ENCODE measurements at regions not wholly inside any gene's neighbourhood (a gene's known extent, or its start where the extent isn't known, plus 50 kb on each side); places are given as distances from the start of the nearest gene placed in this dataset.

DNA sequence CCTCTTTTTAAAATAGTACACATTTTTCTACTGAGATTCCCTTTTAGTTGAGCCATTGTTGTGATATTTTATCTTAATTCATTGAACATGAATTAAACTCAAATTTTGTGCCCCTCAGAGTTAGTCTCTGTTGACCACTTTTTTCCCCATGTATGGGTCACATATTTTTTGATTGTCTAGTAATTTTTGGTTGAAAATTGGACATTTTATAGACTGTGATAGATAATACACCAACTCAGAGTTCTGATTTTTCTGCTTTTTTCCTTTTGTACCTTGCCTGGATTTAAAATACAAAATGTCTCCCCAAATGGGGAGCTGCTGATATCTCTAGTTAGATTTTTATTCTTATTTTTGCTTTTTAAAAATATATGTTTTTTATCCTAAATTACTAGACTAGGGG, 291.8 kb upstream of the CITED2 start:
- in situ Hi-C loops (cut with HindIII; ENCODE audit: low pct_ligation_motif_present, low pct_unique_long_range_greater_than_20kb, low sequenced_read_pairs) = no loop called here

DNA sequence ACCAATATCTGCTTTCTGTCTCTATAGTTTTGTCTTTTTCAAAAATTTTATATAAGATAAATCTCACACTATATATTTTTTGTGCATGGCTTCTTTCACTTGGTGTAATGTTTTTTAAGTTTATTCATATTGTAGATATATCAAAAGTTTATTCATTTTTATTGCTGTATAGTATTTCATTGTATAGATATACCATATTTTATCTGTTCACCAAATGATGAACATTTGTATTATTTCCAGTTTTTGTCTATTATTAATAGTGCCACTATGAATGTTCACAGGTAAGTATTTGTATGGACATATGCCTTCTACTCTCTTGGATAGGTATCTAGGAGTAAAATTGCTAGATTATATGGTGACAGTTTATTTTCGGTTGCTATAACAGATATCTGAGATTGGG, 289.5 kb upstream of the CITED2 start:
- in situ Hi-C loops (cut with HindIII; ENCODE audit: low pct_ligation_motif_present, low pct_unique_long_range_greater_than_20kb, low sequenced_read_pairs) = no loop called here
- no peak for DNase-seq

More for the DNA sequence above, 291.8 kb upstream of the CITED2 start:
- no peak for DNase-seq

- no peak for DNase-seq
Measured at GRCh38 chr6:139659711-139660110, 285.3 kb upstream of the CITED2 start.

GRCh38 chr6:139659196-139659595, 284.7 kb upstream of the CITED2 start:
- in situ Hi-C loops (cut with HindIII; ENCODE audit: low pct_ligation_motif_present, low pct_unique_long_range_greater_than_20kb, low sequenced_read_pairs) = no loop called here

More at GRCh38 chr6:139659711-139660110, 285.3 kb upstream of the CITED2 start:
- in situ Hi-C loops (cut with HindIII; ENCODE audit: low pct_ligation_motif_present, low pct_unique_long_range_greater_than_20kb, low sequenced_read_pairs) = no loop called here

GRCh38 chr6:139657119-139657518, 282.7 kb upstream of the CITED2 start:
- no peak for DNase-seq
- in situ Hi-C loops (cut with HindIII; ENCODE audit: low pct_ligation_motif_present, low pct_unique_long_range_greater_than_20kb, low sequenced_read_pairs) = no loop called here

More at GRCh38 chr6:139659196-139659595, 284.7 kb upstream of the CITED2 start:
- DNase-seq = no peak

GRCh38 chr6:139655783-139656705, 281.6 kb upstream of the CITED2 start:
- in situ Hi-C loops (cut with HindIII; ENCODE audit: low pct_ligation_motif_present, low pct_unique_long_range_greater_than_20kb, low sequenced_read_pairs) = no loop called here
- no peak for DNase-seq

- in situ Hi-C loops (cut with HindIII; ENCODE audit: low pct_ligation_motif_present, low pct_unique_long_range_greater_than_20kb, low sequenced_read_pairs) = no loop called here
- DNase-seq = no peak
Measured at GRCh38 chr6:139654888-139655782, 280.7 kb upstream of the CITED2 start.

GRCh38 chr6:139654309-139654708, 279.9 kb upstream of the CITED2 start:
- in situ Hi-C loops (cut with HindIII; ENCODE audit: low pct_ligation_motif_present, low pct_unique_long_range_greater_than_20kb, low sequenced_read_pairs) = no loop called here
- DNase-seq = no peak

- in situ Hi-C loops (cut with HindIII; ENCODE audit: low pct_ligation_motif_present, low pct_unique_long_range_greater_than_20kb, low sequenced_read_pairs) = no loop called here
- no peak for DNase-seq
Measured at GRCh38 chr6:139653111-139653510, 278.7 kb upstream of the CITED2 start.

- in situ Hi-C loops (cut with HindIII; ENCODE audit: low pct_ligation_motif_present, low pct_unique_long_range_greater_than_20kb, low sequenced_read_pairs) = no loop called here
- DNase-seq = no peak
Measured at GRCh38 chr6:139650941-139651340, 276.5 kb upstream of the CITED2 start.

- DNase-seq = no peak
- in situ Hi-C loops (cut with HindIII; ENCODE audit: low pct_ligation_motif_present, low pct_unique_long_range_greater_than_20kb, low sequenced_read_pairs) = no loop called here
Measured at GRCh38 chr6:139649732-139650131, 275.3 kb upstream of the CITED2 start.

DNA sequence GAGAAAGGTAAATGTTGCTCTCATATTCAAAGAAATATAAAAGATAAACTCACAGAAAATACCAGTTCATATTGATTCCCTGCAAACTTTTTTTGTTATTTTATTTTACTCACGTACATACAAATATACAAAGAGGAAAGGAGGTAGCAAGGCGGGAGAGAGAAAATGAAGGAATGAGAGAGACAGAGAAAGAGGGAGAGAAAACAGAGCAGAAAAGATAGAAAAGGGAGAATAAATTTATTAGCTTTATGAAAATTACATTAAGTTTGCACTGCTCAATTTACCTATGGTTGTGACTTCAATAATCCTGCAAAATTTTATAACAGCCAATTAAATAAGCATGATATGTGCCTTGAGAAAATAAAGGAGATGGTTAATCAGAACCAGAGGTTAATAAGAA, 274.7 kb upstream of the CITED2 start:
- in situ Hi-C loops (cut with HindIII; ENCODE audit: low pct_ligation_motif_present, low pct_unique_long_range_greater_than_20kb, low sequenced_read_pairs) = no loop called here
- no peak for DNase-seq

DNA sequence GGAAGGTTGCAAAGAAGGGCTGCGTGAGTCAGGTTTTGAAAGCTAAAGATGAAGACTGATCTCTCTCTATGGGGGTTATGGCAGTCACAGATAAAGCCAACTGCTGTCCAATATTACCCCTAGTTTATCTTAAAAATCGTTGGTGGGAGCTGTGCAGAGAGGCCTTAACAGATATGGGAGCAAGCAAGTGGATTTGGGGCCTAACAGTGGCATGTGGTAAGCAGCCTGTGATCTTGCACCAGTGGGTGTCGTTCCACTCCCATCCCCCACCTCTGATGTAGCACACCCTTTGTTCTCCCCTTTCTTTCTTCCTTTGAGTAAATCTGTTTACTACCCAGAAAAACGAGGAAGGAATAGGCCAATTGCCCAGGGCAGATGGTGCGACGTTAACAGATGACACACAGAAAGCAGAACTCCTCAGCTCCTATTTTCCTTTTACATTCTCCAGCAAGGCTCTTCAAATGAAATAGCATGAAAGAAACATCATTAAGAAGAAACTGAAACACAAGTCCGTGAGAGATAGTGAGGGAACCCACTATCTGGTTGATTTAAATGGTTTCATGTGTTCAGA, 274.1 kb upstream of the CITED2 start:
- in situ Hi-C loops (cut with HindIII; ENCODE audit: low pct_ligation_motif_present, low pct_unique_long_range_greater_than_20kb, low sequenced_read_pairs) = no loop called here
- DNase-seq = no peak

DNA sequence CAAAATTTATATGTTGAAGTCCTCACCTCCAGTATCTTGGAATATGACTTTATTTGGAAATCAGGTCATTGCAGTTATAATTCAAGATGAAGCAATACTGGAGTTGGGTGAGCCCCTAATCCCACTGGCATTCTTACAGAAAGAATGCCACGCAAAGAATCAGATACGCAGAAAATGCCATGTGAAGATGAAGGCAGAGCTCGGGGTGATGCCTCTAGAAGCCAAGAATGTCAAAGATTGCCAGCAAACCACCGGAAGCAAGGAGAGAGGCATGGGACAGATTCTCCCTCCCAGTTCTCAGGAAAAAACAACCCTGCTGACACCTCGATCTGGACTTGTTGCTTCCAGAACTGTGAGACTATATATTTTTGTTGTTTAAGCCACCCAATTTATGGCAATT, 273.4 kb upstream of the CITED2 start:
- in situ Hi-C loops (cut with HindIII; ENCODE audit: low pct_ligation_motif_present, low pct_unique_long_range_greater_than_20kb, low sequenced_read_pairs) = no loop called here
- DNase-seq = no peak

DNA sequence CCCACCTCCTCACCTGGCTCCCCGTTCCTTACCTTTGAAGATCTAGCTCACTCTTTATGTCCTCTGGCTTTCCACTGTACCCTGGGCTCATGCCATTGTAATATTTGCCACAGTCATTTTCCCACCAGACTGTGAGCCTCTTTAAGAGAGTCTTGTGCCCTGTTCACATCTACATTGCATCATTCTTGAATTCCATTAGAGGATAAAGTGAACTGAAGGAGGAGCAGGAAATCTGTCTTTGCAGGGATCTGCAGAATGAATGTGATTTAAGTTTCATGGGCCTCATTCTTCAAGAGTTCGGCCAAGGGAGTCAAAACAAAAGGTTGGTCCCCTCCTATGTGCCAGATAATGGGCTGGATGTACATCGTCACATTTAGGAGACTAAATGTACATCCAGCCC, 272.6 kb upstream of the CITED2 start:
- DNase-seq = no peak
- in situ Hi-C loops (cut with HindIII; ENCODE audit: low pct_ligation_motif_present, low pct_unique_long_range_greater_than_20kb, low sequenced_read_pairs) = no loop called here

DNA sequence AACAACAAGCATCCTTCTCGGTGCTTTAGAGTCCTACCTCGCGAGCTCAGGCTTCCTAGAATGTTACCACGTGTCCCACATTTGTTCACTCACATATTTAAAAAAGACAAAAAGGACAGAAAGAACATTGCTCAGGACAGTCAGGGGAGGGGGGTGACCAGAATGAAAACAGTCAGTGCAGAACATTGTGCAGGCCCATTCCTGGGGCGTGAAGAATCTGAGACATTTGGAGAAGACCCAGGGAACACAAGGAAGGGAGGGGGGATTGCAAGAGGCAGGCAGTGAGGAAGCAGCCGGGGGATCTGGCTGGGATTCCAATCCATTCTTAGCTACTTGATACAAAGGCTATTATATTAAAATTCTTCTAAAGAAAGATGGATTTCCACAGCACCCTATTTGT, 270.4 kb upstream of the CITED2 start:
- in situ Hi-C loops (cut with HindIII; ENCODE audit: low pct_ligation_motif_present, low pct_unique_long_range_greater_than_20kb, low sequenced_read_pairs) = no loop called here

GRCh38 chr6:139643986-139644385, 269.5 kb upstream of the CITED2 start:
- in situ Hi-C loops (cut with HindIII; ENCODE audit: low pct_ligation_motif_present, low pct_unique_long_range_greater_than_20kb, low sequenced_read_pairs) = no loop called here
- DNase-seq = no peak

More for the DNA sequence above, 270.4 kb upstream of the CITED2 start:
- no peak for DNase-seq

GRCh38 chr6:139642346-139642745, 267.9 kb upstream of the CITED2 start:
- in situ Hi-C loops (cut with HindIII; ENCODE audit: low pct_ligation_motif_present, low pct_unique_long_range_greater_than_20kb, low sequenced_read_pairs) = no loop called here
- no peak for DNase-seq

DNA sequence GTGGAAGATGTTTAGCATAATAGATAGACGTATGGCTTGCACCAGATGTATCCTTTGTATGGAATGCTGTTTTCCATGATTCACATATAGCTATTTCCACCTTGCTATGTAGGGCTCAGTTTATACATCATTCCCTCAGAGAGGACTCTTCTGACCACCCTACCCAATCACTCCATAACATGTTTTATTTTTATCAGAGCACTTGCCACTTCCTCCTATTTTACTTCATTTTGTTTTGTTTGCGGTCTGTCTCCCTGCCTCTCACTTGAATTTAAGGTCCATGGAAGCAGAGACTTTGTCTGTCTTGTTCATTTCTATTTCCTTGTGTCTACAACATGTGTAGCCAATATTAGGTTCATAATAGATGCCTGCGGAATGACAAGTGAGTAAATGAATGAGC, 266.9 kb upstream of the CITED2 start:
- in situ Hi-C loops (cut with HindIII; ENCODE audit: low pct_ligation_motif_present, low pct_unique_long_range_greater_than_20kb, low sequenced_read_pairs) = no loop called here
- DNase-seq = no peak

All from ACHN (cell line).